SK-N-SH treated with all-trans-retinoic acid at 6 μM for 48 hours (cell line): ENCODE measurements at regions not wholly inside any gene's neighbourhood (a gene's known extent, or its start where the extent isn't known, plus 50 kb on each side); places are given as distances from the start of the nearest gene placed in this dataset.

ENCODE experiments used
- BACH2 ChIP-seq: fragments of 250-450 bp; sonication (Bioruptor Pico); IDR thresholded peaks from 2 replicates; pipeline ENCODE4 v1.9.0; 2021; ENCODE audit warnings: mild to moderate bottlenecking, borderline replicate concordance
- GLIS3 ChIP-seq: fragments of 250-450 bp; sonication (Bioruptor Pico); IDR thresholded peaks from 2 replicates; pipeline ENCODE4 v1.5.0; 2020; ENCODE audit warnings: mild to moderate bottlenecking, moderate library complexity
- RARB ChIP-seq: fragments of 250-450 bp; sonication (Bioruptor Pico); IDR thresholded peaks from 2 replicates; pipeline ENCODE4 v1.8.0; 2021; ENCODE audit warnings: mild to moderate bottlenecking, moderate library complexity
- TCF4 ChIP-seq: fragments of 250-450 bp; sonication (Bioruptor Pico); IDR thresholded peaks from 2 replicates; pipeline ENCODE4 v1.8.0; 2021; ENCODE audit warnings: mild to moderate bottlenecking, moderate library complexity, borderline replicate concordance
- ZC3H10 ChIP-seq: fragments of 250-450 bp; sonication (Bioruptor Pico); IDR thresholded peaks from 2 replicates; pipeline ENCODE4 v1.5.1; 2021; ENCODE audit warnings: mild to moderate bottlenecking, moderate library complexity
- ZFP3 ChIP-seq: fragments of 250-450 bp; sonication (Bioruptor Pico); IDR thresholded peaks from 2 replicates; pipeline ENCODE4 v1.5.0; 2020; ENCODE audit warnings: mild to moderate bottlenecking, moderate library complexity
- ZFP30 ChIP-seq: fragments of 450-650 bp; formaldehyde crosslinking; IDR thresholded peaks from 2 replicates; pipeline ENCODE4 v1.5.0; 2022; ENCODE audit warnings: mild to moderate bottlenecking, moderate library complexity
- ZNF565 ChIP-seq: fragments of 450-650 bp; formaldehyde crosslinking; conservative IDR thresholded peaks from 2 replicates; pipeline ENCODE4 v1.5.0; 2020; ENCODE audit warnings: low read depth, mild to moderate bottlenecking, moderate library complexity
- ZNF8 ChIP-seq: fragments of 450-650 bp; formaldehyde crosslinking; IDR thresholded peaks from 2 replicates; pipeline ENCODE4 v1.5.0; 2020; ENCODE audit warnings: mild to moderate bottlenecking, moderate library complexity
- TF ChIP-seq, protein P1 (sequence below): fragments of 250-450 bp; sonication (Bioruptor Pico); IDR thresholded peaks from 2 replicates; pipeline ENCODE4 v1.5.1; 2021; ENCODE audit warnings: mild to moderate bottlenecking, moderate library complexity
- TF ChIP-seq, protein P2 (sequence below): fragments of 250-450 bp; sonication (Bioruptor Pico); IDR thresholded peaks from 2 replicates; pipeline ENCODE4 v1.8.0; 2020; ENCODE audit warnings: mild to moderate bottlenecking, moderate library complexity, borderline replicate concordance

DNA sequence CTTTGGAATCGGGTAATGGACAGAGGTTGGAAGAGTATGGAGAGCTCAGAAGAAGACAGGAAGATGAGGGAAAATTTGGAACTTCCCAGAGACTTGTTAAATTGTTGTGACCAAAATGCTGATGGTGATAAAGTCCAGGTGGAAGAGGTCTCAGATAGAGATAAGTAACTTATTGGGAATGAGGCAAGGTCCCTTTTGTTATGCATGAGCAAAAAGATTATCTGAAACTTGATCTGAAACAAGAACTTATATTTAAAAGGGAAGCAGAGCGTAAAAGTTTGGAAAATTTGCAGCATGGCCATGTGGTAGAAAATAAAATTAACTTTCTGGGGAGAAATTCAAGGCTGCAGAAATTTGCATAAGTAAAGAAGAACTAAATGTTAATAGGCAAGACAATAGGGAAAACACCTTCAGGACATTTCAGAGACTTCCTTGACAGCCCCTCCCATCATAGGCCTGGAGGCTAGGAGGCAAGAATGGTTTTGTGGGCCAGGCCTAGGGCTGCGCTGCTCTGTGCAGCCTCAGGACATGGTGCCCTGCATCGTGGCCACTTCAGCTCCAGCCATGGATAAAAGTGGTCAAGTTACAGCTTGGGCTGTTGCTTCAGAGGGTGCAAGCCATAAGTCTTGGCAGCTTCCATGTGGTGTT, 425.7 kb upstream of the PRICKLE1 start:
- TF ChIP-seq BACH2: no peak
- TF ChIP-seq, protein P1, sequence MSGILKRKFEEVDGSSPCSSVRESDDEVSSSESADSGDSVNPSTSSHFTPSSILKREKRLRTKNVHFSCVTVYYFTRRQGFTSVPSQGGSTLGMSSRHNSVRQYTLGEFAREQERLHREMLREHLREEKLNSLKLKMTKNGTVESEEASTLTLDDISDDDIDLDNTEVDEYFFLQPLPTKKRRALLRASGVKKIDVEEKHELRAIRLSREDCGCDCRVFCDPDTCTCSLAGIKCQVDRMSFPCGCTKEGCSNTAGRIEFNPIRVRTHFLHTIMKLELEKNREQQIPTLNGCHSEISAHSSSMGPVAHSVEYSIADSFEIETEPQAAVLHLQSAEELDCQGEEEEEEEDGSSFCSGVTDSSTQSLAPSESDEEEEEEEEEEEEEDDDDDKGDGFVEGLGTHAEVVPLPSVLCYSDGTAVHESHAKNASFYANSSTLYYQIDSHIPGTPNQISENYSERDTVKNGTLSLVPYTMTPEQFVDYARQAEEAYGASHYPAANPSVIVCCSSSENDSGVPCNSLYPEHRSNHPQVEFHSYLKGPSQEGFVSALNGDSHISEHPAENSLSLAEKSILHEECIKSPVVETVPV (CRISPR knock-in tag): no peak
- TF ChIP-seq TCF4 (CRISPR knock-in tag): no peak
- TF ChIP-seq GLIS3: no peak
- no peak for TF ChIP-seq ZFP30 (CRISPR knock-in tag)
- TF ChIP-seq RARB (CRISPR knock-in tag): no peak
- TF ChIP-seq, protein P2, sequence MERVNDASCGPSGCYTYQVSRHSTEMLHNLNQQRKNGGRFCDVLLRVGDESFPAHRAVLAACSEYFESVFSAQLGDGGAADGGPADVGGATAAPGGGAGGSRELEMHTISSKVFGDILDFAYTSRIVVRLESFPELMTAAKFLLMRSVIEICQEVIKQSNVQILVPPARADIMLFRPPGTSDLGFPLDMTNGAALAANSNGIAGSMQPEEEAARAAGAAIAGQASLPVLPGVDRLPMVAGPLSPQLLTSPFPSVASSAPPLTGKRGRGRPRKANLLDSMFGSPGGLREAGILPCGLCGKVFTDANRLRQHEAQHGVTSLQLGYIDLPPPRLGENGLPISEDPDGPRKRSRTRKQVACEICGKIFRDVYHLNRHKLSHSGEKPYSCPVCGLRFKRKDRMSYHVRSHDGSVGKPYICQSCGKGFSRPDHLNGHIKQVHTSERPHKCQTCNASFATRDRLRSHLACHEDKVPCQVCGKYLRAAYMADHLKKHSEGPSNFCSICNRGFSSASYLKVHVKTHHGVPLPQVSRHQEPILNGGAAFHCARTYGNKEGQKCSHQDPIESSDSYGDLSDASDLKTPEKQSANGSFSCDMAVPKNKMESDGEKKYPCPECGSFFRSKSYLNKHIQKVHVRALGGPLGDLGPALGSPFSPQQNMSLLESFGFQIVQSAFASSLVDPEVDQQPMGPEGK: no peak
- no peak for TF ChIP-seq ZC3H10 (CRISPR knock-in tag)
- TF ChIP-seq ZFP3: no peak
- TF ChIP-seq ZNF565: no peak
- TF ChIP-seq ZNF8 (CRISPR knock-in tag): no peak
